GM18870 (cell line): ENCODE measurements at regions not wholly inside any gene's neighbourhood (a gene's known extent, or its start where the extent isn't known, plus 50 kb on each side); places are given as distances from the start of the nearest gene placed in this dataset.
A peak's percentile ranks its signal among the peaks of the same experiment; 100 is the strongest.

Experiments used
- ATAC-seq: cut with Tn5 transposase; IDR thresholded peaks from one replicate; pipeline ENCODE4 v1.9.1; 2021; ENCODE audit warnings: moderate library complexity; ENCODE audit not compliant: unreplicated experiment

DNA sequence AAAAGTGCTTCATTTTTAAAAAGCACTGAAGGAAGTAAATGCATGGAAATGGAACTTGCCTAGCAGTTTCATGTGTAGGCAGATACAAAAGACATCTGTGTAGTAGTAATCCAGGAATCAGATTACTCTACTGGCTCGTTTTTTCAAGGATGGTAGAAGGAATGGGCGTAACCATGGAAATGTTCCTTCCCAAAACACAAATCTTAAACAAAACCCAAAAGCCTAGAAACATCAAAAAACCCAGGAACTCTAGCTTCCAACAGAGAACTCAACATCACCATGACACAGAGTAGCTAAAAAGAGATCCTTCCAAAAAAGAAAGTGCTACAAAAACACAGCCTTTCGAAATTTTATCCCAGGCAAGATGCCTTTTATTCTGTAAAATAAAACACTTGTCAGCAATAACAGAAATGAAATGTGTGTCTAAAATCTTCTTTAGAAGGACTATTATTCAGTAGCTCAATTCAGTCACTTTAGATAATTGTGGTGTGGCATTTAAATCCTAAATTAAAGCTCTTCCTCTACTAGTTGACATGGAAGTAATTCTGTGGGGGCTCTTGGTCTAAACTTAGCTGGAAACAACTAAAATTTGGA, 81.7 kb downstream of the FAM217A start:
- no peak for ATAC-seq

DNA sequence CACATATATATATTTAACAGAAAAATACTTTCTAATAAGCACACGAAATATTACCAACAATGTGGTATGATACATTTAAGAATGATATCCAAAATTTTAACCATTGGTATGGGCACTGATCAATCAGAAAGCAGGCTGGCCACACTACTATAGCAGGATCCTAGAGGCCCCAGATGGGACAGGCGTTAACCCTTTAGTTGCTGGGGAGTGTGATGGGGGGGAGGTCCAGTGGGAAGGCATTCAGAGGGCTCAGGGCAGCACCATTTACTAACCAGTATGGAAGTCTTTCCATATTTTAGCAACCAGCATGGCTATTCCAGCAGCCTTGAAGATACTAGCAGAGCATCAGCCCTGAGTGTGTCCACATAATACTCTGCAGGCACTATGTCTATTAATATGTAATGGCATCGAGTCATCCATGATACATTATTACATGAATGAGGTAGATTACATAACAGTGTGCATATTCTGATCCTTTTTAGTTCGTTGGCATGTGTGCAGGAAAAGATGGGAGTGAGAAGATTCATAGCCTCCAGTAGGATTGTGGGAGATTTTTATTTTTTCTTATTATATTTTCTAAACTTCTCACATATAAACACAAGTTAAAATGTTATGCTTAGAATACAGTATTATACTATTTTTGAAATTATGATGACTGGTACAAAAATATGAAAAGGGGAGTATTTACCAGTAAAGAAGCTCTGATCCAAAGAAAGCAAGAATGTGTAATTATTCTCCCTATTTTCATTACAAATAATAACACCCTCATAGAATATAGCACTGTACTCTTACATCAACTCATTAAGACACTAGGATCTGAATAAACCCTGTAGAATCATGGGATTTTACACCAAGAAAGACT, 78.9 kb downstream of the FAM217A start:
- no peak for ATAC-seq

DNA sequence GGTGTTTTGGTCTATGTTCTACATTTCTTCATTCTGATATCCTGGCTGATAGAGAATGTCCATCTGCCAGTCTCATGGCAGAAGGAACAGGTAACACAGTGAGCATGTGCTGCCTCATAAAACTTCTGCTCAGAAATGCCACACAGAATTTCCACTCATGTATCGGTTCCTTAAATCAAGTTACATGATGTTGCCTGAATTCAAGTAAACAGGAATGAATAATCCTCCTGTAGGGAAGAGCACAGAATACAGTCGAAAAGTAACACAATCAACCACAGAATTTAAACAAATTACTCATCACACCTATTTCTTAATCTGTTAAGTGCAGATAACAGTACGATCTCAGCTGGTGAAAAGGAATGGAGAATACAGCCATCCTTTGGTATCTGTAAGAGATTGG, 74.7 kb downstream of the FAM217A start:
- ATAC-seq: no peak

DNA sequence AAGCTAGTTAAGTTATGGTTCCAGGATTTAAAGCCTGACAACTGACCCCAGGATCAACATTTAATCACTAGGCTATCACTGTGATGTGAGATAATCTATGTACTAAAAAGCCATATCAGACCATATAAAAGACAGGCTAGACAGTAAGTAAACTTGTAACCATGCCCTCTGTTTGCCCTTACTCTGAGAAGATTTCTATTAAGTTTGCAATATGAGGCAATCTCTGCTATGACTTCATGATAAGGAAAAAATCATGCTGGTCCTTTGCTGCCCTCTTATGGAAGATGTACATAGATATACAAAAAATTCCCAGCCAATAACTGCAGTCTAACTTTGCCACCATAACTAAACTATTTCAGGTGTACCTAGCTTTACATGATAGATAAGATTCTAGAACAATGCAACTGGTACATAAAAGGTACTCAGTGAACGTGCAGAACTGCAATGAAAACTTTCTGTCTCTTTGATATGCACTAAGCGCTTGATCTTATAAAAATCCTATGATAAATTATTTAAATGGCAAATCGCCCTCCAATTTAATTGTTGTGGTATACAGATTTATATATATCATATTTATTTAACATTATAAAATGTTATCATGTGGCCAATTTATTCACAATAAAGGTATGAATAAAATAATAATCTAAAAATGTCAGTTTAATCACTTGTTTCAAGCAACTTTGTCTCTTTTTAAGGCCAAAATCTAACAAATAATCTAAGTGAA, 70.5 kb downstream of the FAM217A start:
- no peak for ATAC-seq

DNA sequence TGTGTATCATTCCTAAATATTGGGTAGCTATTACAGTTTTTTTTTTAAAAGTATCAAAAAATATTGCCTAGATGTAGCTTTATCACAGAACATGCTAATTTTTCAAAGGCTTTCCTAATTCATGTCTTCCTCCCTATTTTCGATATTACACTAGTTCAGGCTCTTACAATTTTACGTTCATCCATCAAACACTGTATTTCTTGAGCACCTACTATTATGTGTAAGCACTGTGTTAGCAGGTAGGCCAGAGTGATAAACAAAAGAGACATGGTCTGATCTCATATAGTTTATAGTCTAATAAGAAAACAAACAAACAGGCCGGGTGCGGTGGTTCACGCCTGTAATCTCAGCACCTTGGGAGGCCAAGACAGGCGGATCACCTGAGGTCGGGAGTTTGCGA, 69.5 kb downstream of the FAM217A start:
- ATAC-seq: no peak

DNA sequence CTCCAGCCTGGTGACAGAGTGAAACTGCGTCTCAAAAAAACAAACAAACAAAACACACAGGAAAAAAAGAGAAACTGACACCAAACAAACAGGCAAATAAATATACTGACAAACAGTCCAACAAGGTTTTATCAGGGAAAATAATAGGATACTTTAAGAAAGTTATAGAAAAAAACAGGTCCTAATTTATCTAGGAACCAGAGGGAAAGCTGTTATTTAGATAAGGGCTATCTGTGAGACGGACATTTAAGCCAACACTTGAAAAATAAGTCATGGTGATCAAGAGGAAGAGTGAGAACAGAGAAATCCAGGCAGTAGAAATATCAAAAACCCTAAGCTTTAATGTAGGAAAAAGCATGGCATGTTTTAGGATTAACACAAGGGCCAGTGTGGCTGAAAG, 68.9 kb downstream of the FAM217A start:
- ATAC-seq: no peak

DNA sequence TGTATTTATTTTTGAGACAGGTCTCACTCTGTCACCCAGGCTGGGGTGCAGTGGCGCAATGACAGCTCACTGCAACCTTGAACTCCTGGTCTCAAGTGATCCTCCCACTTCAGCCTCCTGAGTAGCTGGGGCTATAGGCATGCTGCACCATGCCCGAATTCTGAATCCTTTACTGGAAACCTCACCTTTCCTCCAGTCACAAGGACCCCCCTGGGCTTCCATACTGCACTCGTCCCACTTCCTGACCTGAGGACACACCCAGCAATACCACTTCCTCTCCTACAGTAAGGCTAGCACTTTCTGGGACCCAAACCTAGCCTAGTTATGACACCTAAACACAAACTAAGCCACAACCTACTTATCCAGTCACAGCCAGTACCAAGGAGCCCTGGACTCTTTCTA, 68.2 kb downstream of the FAM217A start:
- ATAC-seq: no peak

DNA sequence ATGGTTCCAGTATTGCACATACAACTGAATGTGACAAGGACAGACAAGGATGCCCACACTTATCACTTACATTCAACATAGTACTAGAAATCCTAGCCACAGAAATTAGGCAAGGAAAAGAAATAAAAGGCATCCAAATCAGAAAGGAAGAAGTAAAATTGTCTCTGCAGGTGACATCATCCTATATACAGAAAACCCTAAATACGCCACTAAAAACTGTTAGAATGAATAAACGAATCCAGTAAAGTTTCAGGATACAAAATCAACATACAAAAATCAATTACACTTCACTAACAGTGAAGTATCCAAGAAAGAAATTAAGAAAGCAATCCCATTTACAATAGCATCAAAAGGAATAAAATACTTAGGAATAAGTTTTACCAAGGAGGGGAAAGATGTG, 66.1 kb downstream of the FAM217A start:
- ATAC-seq: no peak

DNA sequence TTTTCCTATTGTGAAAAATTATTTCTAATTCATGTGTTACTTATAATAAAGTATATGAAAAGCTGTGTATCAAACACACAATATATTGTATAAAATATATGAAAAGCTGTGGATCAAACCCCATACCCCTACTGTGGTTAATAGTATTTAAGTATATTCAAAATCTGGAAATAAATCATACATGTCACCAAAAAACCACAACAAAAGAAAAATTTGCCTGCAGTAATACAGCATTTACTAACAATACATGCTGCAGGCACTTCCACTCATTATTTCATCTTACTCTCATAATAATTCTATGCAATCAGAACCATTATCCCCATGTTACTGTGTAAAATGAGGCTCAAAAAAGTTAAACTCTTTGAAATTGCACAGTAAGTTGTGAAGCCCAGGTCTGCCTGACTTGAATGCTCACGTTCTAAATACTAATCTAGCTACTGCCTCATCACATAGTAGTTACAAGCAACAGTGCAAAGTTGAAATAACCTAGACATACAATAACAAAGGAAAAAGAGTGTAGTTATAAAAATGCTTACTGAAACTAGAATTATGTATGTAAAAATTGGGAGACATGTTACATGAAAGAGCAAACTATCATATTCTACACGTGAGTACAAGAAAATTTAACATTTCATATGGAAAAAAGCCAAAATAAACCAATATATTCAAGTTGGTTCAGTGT, 61.7 kb downstream of the FAM217A start:
- no peak for ATAC-seq

DNA sequence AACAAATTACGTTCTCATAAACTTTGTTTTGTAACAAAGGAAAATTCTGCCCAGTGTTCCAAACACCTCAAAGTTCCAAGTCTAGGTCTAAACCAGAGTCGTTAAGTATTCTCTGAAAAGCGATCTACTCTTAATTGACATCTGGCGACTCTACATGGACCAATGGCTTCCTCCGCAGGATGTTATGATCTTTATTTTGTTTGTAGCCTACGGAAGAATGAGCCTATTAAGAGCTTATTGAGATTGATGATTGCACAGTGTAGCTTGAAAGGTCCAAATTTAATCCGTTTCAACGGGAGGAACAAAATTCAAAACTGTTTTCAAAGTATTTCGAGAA, 61.1 kb downstream of the FAM217A start:
- no peak for ATAC-seq

DNA sequence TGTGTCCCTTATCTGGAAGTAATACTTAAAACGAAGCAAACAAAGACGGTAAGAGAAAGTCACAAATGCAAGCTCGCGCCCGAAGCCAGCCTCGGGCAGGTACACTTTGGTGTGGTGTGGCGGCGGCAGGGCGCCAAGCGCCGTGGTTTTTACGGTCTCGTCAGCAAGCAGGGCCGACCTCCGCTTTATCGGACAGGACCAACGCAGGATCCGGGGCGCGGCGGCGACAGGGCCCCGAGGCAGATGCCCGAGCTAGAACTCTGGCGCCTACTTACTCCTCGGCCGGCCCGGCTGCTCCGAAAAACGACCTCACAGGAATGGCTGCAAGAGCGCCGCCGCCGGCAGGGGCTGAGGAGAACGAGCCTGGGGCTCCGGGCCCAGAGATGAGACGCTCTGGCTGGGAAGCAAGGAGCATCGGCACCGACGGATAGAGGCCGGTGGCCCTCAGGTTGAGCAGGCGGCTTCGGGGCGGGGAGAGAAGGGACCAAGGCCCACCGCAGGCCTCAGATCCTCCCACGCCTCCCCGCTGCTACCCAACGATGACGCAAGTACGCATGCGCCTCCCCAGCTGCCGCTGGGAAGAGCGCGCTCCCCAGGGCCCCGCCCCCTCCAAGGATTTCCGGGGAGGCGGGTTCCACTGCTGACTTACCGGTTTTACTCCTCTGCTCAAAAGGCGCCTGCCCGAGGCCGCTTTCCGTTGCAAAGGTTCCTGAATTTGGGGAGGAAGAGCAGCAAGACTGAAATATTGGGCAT, 60.6 kb downstream of the FAM217A start:
- ATAC-seq: peak; percentile 58
